Endodermal cell (in vitro differentiated cells): ENCODE measurements at regions not wholly inside any gene's neighbourhood (a gene's known extent, or its start where the extent isn't known, plus 50 kb on each side); places are given as distances from the start of the nearest gene placed in this dataset.
A peak's percentile ranks its signal among the peaks of the same experiment; 100 is the strongest.

ENCODE experiments used
- DNase-seq: peaks from one replicate; pipeline ENCODE4 v3.0.0-alpha.2; 2017
- H3K27ac ChIP-seq: 2 replicates; pipeline ENCODE4 v1.5.1; 2013; ENCODE audit warnings: mild to moderate bottlenecking, low read depth, low read length, moderate library complexity
- H3K27me3 ChIP-seq: 2 replicates; pipeline ENCODE4 v1.6.1; 2013; ENCODE audit warnings: mild to moderate bottlenecking, low read length, moderate library complexity; ENCODE audit not compliant: insufficient read depth, control insufficient read depth, poor library complexity, severe bottlenecking
- H3K36me3 ChIP-seq: 2 replicates; pipeline ENCODE4 v1.7.0; 2013; ENCODE audit warnings: mild to moderate bottlenecking, low read length, moderate library complexity; ENCODE audit not compliant: control insufficient read depth, insufficient read depth
- H3K4me1 ChIP-seq: one replicate; pipeline ENCODE4 v1.7.0; 2013; ENCODE audit warnings: low read length; ENCODE audit not compliant: control insufficient read depth, insufficient read depth
- H3K4me3 ChIP-seq: 2 replicates; pipeline ENCODE4 v1.5.1; 2013; ENCODE audit warnings: mild to moderate bottlenecking, low read length, moderate library complexity
- H3K9ac ChIP-seq: 2 replicates; pipeline ENCODE4 v1.6.1; 2013; ENCODE audit warnings: mild to moderate bottlenecking, low read length, moderate library complexity; ENCODE audit not compliant: poor library complexity, severe bottlenecking; ENCODE audit errors: extremely low read depth
- H3K9me3 ChIP-seq: 2 replicates; pipeline ENCODE4 v1.6.1; 2013; ENCODE audit warnings: mild to moderate bottlenecking, low read length, moderate library complexity; ENCODE audit not compliant: control insufficient read depth
- H3K27ac Mint-ChIP-seq: 2 replicates; pipeline ENCODE4 v1.8.0; 2020; ENCODE audit warnings: mixed read lengths
- H3K27me3 Mint-ChIP-seq: 2 replicates; pipeline ENCODE4 v1.8.0; 2021; ENCODE audit warnings: mild to moderate bottlenecking, mixed read lengths; ENCODE audit not compliant: insufficient read depth
- H3K36me3 Mint-ChIP-seq: 2 replicates; pipeline ENCODE4 v1.8.0; 2020; ENCODE audit warnings: low read depth, mixed read lengths
- H3K4me1 Mint-ChIP-seq: 2 replicates; pipeline ENCODE4 v1.8.0; 2020; ENCODE audit warnings: mixed read lengths
- H3K4me3 Mint-ChIP-seq: 2 replicates; pipeline ENCODE4 v1.8.0; 2020; ENCODE audit warnings: mild to moderate bottlenecking, moderate library complexity, mixed read lengths
- H3K9me3 Mint-ChIP-seq: 2 replicates; pipeline ENCODE4 v1.8.0; 2020; ENCODE audit warnings: mild to moderate bottlenecking, mixed read lengths
- WGBS, 2 experiments: methylation state at CpG; one replicate each; pipeline versions ENCODE4 v1.1.5 to v1.1.7; 2013; ENCODE audit warnings: missing lambda C conversion rate in 2 of 2, mixed read lengths in 1 of 2; ENCODE audit not compliant: insufficient coverage in 1 of 2, insufficient read length in 1 of 2; 5-methylcytosine and 5-hydroxymethylcytosine counted together
- TF ChIP-seq, protein P1 (sequence below): fragments of 200-600 bp; sonication (generic); conservative IDR thresholded peaks from 2 replicates; pipeline ENCODE4 v1.5.0; 2021; ENCODE audit warnings: antibody characterized with exemption, mild to moderate bottlenecking

GRCh38 chr16:7257016-7257415 is 75.6 kb upstream of the RBFOX1 start:
- no peak overlapping the region for H3K27ac ChIP-seq
- no peak overlapping the region for H3K9ac ChIP-seq
- DNase-seq: no peak
- H3K4me3 ChIP-seq: no peak overlapping the region
- H3K27ac Mint-ChIP-seq: no peak overlapping the region
- no peaks in the 10 kb centered on the region for H3K36me3 Mint-ChIP-seq
- TF ChIP-seq, protein P1, sequence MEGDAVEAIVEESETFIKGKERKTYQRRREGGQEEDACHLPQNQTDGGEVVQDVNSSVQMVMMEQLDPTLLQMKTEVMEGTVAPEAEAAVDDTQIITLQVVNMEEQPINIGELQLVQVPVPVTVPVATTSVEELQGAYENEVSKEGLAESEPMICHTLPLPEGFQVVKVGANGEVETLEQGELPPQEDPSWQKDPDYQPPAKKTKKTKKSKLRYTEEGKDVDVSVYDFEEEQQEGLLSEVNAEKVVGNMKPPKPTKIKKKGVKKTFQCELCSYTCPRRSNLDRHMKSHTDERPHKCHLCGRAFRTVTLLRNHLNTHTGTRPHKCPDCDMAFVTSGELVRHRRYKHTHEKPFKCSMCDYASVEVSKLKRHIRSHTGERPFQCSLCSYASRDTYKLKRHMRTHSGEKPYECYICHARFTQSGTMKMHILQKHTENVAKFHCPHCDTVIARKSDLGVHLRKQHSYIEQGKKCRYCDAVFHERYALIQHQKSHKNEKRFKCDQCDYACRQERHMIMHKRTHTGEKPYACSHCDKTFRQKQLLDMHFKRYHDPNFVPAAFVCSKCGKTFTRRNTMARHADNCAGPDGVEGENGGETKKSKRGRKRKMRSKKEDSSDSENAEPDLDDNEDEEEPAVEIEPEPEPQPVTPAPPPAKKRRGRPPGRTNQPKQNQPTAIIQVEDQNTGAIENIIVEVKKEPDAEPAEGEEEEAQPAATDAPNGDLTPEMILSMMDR: no peak
- H3K36me3 ChIP-seq: no peaks in the 10 kb centered on the region
- H3K27me3 ChIP-seq: peaks cover 77% of the 10 kb centered on the region
- no peaks in the 10 kb centered on the region for H3K9me3 Mint-ChIP-seq
- no peaks in the 10 kb centered on the region for H3K4me1 ChIP-seq
- no peaks in the 10 kb centered on the region for H3K9me3 ChIP-seq
- H3K4me3 Mint-ChIP-seq: no peak overlapping the region
- 88 to 91% methylated on average over 7 to 11 of the region's 11 CpGs for WGBS, 2 experiments
- peaks cover 9% of the 10 kb centered on the region for H3K4me1 Mint-ChIP-seq
- H3K27me3 Mint-ChIP-seq: peaks cover 71% of the 10 kb centered on the region

GRCh38 chr16:7246578-7246977 is 86.1 kb upstream of the RBFOX1 start:
- Mint-ChIP-seq H3K27ac (no peak overlapping the region), H3K36me3 (no peaks in the 10 kb centered on the region), H3K4me3 (no peak overlapping the region), H3K9me3 (no peaks in the 10 kb centered on the region), H3K27me3 (peaks cover 63% of the 10 kb centered on the region), H3K4me1 (peaks cover 11% of the 10 kb centered on the region)
- no peaks in the 10 kb centered on the region for H3K9me3 ChIP-seq
- DNase-seq: peak; percentile 79
- WGBS, 2 experiments: 26 to 38% methylated on average over 6 of the region's 6 CpGs
- TF ChIP-seq, protein P1: no peak
- no peak overlapping the region for H3K27ac ChIP-seq
- H3K4me1 ChIP-seq: no peaks in the 10 kb centered on the region
- H3K36me3 ChIP-seq: no peaks in the 10 kb centered on the region
- peaks cover 38% of the 10 kb centered on the region for H3K27me3 ChIP-seq
- no peak overlapping the region for H3K4me3 ChIP-seq
- no peak overlapping the region for H3K9ac ChIP-seq

DNA sequence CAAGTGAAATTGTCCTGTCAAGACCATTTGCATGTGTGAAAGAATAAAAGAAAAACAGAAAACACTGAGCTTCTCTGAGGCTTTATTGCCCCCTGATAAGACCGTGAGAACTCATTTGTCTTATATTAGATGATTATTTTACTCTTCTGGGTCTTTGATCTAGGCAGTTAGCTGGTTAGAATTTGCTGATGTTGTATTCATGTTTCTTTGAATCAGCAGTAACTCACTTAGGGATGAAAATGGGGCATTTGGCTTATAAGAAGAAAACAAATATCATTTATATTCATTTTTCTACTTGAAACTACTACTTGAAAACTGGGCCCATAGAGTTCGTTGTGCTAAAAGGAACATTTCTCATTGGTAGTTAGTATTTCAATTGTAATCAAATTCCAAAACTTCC is 93.1 kb upstream of the RBFOX1 start:
- Histone ChIP-seq H3K9ac (no peak overlapping the region), H3K27ac (no peak overlapping the region), H3K4me1 (no peaks in the 10 kb centered on the region), H3K27me3 (peaks cover 3% of the 10 kb centered on the region), H3K36me3 (no peaks in the 10 kb centered on the region), H3K9me3 (no peaks in the 10 kb centered on the region), H3K4me3 (no peak overlapping the region)
- H3K27me3 Mint-ChIP-seq: peaks cover 42% of the 10 kb centered on the region
- H3K4me3 Mint-ChIP-seq: no peak overlapping the region
- no peaks in the 10 kb centered on the region for H3K36me3 Mint-ChIP-seq
- H3K27ac Mint-ChIP-seq: no peak overlapping the region
- no peaks in the 10 kb centered on the region for H3K9me3 Mint-ChIP-seq
- WGBS, 2 experiments: 93% methylated on average over 1 of the region's 2 CpGs; no CpG with 5 or more reads in 1 of the 2 experiments
- peaks cover 5% of the 10 kb centered on the region for H3K4me1 Mint-ChIP-seq
- TF ChIP-seq, protein P1: no peak
- DNase-seq: no peak
